GM10248 (cell line): ENCODE measurements at regions not wholly inside any gene's neighbourhood (a gene's known extent, or its start where the extent isn't known, plus 50 kb on each side); places are given as distances from the start of the nearest gene placed in this dataset.

Experiments used
- CTCF ChIA-PET: fragments of 300-600 bp; sonication (Branson Sonifier 250); formaldehyde crosslinking; extraction: SDS; loops from one replicate; lab custom pipeline; 2021; ENCODE audit warnings: antibody characterized with exemption; lab: Yijun Ruan, JAX
- POLR2A ChIA-PET: fragments of 350-650 bp; sonication (Branson Sonifier 250); formaldehyde crosslinking; extraction: SDS; loops from one replicate; lab custom pipeline; 2020; ENCODE audit warnings: antibody characterized with exemption; lab: Yijun Ruan, JAX
- DNase-seq: peaks from one replicate; pipeline ENCODE4 v3.0.0; 2012; ENCODE audit errors: extremely low spot score
- CTCF ChIP-seq: IDR thresholded peaks from 2 replicates; pipeline ENCODE4 v1.5.1; 2012; ENCODE audit warnings: mild to moderate bottlenecking, low read depth; ENCODE audit errors: extremely low read depth, missing control alignments, control extremely low read depth

- CTCF ChIA-PET = no interaction called here
- POLR2A ChIA-PET = no interaction called here
- TF ChIP-seq CTCF = no peak
Observed at GRCh38 chr12:66740732-66741131, 61.9 kb upstream of the GRIP1 start.

GRCh38 chr12:66741919-66742318 lies 63.0 kb upstream of the GRIP1 start:
- DNase-seq = no peak
- POLR2A ChIA-PET = no interaction called here
- TF ChIP-seq CTCF = no peak
- CTCF ChIA-PET = no interaction called here

More at GRCh38 chr12:66740732-66741131, 61.9 kb upstream of the GRIP1 start:
- no peak for DNase-seq

GRCh38 chr12:66742508-66743367 lies 63.9 kb upstream of the GRIP1 start:
- ChIA-PET CTCF (interaction anchor here (1.7 kb wide), 1 partner anchor 20 kb away, joined by 3 read pairs; no protein-coding TSS in a partner anchor), POLR2A (no interaction called here)
- no peak for TF ChIP-seq CTCF
- no peak for DNase-seq

- TF ChIP-seq CTCF = no peak
- ChIA-PET POLR2A (no interaction called here), CTCF (interaction anchor here (1.5 to 1.7 kb wide), 2 partner anchors 19 to 20 kb away, joined by 3 read pairs; no protein-coding TSS in a partner anchor)
- no peak for DNase-seq
Observed at GRCh38 chr12:66744461-66744860, 65.6 kb upstream of the GRIP1 start.

GRCh38 chr12:66744956-66745383 lies 66.1 kb upstream of the GRIP1 start:
- DNase-seq = no peak
- ChIA-PET CTCF (interaction anchor here (1.5 kb wide), 1 partner anchor 20 kb away, joined by 3 read pairs; no protein-coding TSS in a partner anchor), POLR2A (no interaction called here)
- TF ChIP-seq CTCF = no peak

- no peak for TF ChIP-seq CTCF
- no peak for DNase-seq
- CTCF ChIA-PET = interaction anchor here (2.0 kb wide), 1 partner anchor 15 kb away, joined by 5 read pairs; no protein-coding TSS in a partner anchor
- POLR2A ChIA-PET = no interaction called here
Observed at GRCh38 chr12:66746489-66747201, 67.8 kb upstream of the GRIP1 start.
